GM06990 (cell line): ENCODE measurements at regions not wholly inside any gene's neighbourhood (a gene's known extent, or its start where the extent isn't known, plus 50 kb on each side); places are given as distances from the start of the nearest gene placed in this dataset.

ENCODE experiments used
- DNase-seq: peaks from one replicate; pipeline ENCODE4 v3.0.0-alpha.2; 2011; ENCODE audit not compliant: insufficient read length; ENCODE audit errors: extremely low read depth
- H3K27me3 ChIP-seq: replicated peaks from 2 replicates; pipeline ENCODE4 v1.6.0; 2011; ENCODE audit warnings: low read length; ENCODE audit not compliant: control insufficient read depth, insufficient read depth
- H3K36me3 ChIP-seq: 2 replicates; pipeline ENCODE4 v1.5.1; 2011; ENCODE audit warnings: low read length; ENCODE audit not compliant: control insufficient read depth, insufficient read depth
- H3K4me3 ChIP-seq: replicated peaks from 2 replicates; pipeline ENCODE4 v1.5.1; 2011; ENCODE audit warnings: low read depth, mild to moderate bottlenecking, control low read depth, low read length
- CTCF ChIP-seq: IDR thresholded peaks from 2 replicates; pipeline ENCODE4 v1.5.1; 2011; ENCODE audit warnings: low read length, control low read depth, mild to moderate bottlenecking, inconsistent platforms; ENCODE audit not compliant: insufficient read depth, poor library complexity, severe bottlenecking

- DNase-seq: no peak
- H3K36me3 ChIP-seq: no peaks in the 10 kb centered on the region
- TF ChIP-seq CTCF: no peak
Measured at GRCh38 chr1:169027607-169028320, 78.7 kb upstream of the ATP1B1 start.

GRCh38 chr1:169031566-169032224 is 74.8 kb upstream of the ATP1B1 start:
- Histone ChIP-seq H3K27me3 (no peaks in the 10 kb centered on the region), H3K4me3 (no peak overlapping the region), H3K36me3 (no peaks in the 10 kb centered on the region)
- no peak for TF ChIP-seq CTCF
- DNase-seq: no peak

More at GRCh38 chr1:169027607-169028320, 78.7 kb upstream of the ATP1B1 start:
- no peaks in the 10 kb centered on the region for H3K27me3 ChIP-seq
- no peak overlapping the region for H3K4me3 ChIP-seq

GRCh38 chr1:169041366-169041765 is 65.1 kb upstream of the ATP1B1 start:
- H3K4me3 ChIP-seq: no peak overlapping the region
- H3K36me3 ChIP-seq: no peaks in the 10 kb centered on the region
- no peak for TF ChIP-seq CTCF
- no peaks in the 10 kb centered on the region for H3K27me3 ChIP-seq
- no peak for DNase-seq

- DNase-seq: no peak
- no peaks in the 10 kb centered on the region for H3K36me3 ChIP-seq
- H3K27me3 ChIP-seq: no peaks in the 10 kb centered on the region
- TF ChIP-seq CTCF: no peak
- no peak overlapping the region for H3K4me3 ChIP-seq
Measured at GRCh38 chr1:169042377-169042776, 64.1 kb upstream of the ATP1B1 start.

- Histone ChIP-seq H3K36me3 (no peaks in the 10 kb centered on the region), H3K27me3 (no peaks in the 10 kb centered on the region), H3K4me3 (no peak overlapping the region)
- no peak for TF ChIP-seq CTCF
- DNase-seq: no peak
Measured at GRCh38 chr1:169043823-169044222, 62.7 kb upstream of the ATP1B1 start.
